Neural cell (in vitro differentiated cells): ENCODE measurements at regions not wholly inside any gene's neighbourhood (a gene's known extent, or its start where the extent isn't known, plus 50 kb on each side); places are given as distances from the start of the nearest gene placed in this dataset.

Source experiments
- H2AFZ ChIP-seq: fragments of 200-600, 300-800 bp; sonication (generic), shearing (Covaris generic); 2 replicates; pipeline ENCODE4 v1.6.0; 2014; ENCODE audit warnings: low read depth, mild to moderate bottlenecking, antibody characterized with exemption, low read length, moderate library complexity
- H3F3A ChIP-seq: fragments of 200-600 bp; shearing (Covaris generic); 2 replicates; pipeline ENCODE4 v1.6.1; 2016; ENCODE audit warnings: mild to moderate bottlenecking, moderate library complexity, mixed read lengths, antibody characterized with exemption, low read length; ENCODE audit not compliant: insufficient read depth, poor library complexity, severe bottlenecking
- H3K27ac ChIP-seq: fragments of 200-600, 300-800 bp; sonication (generic), shearing (Covaris generic); 2 replicates; pipeline ENCODE4 v1.5.1; 2014; ENCODE audit warnings: mild to moderate bottlenecking, low read length, moderate library complexity
- H3K27me3 ChIP-seq: fragments of 300-800, 200-600 bp; sonication (generic), shearing (Covaris generic); 2 replicates; pipeline ENCODE4 v1.6.0; 2014; ENCODE audit warnings: mild to moderate bottlenecking, low read depth, low read length, moderate library complexity; ENCODE audit not compliant: insufficient read depth
- H3K36me3 ChIP-seq: fragments of 300-800, 200-600 bp; sonication (generic), shearing (Covaris generic); 2 replicates; pipeline ENCODE4 v1.5.1; 2014; ENCODE audit warnings: mild to moderate bottlenecking, antibody characterized with exemption, low read length, moderate library complexity; ENCODE audit not compliant: insufficient read depth
- H3K4me2 ChIP-seq: fragments of 300-800, 200-600 bp; sonication (generic), shearing (Covaris generic); 2 replicates; pipeline ENCODE4 v1.6.0; 2014; ENCODE audit warnings: mild to moderate bottlenecking, low read length
- H3K4me3 ChIP-seq: fragments of 300-800, 200-600 bp; sonication (generic), shearing (Covaris generic); 2 replicates; pipeline ENCODE4 v1.5.1; 2014; ENCODE audit warnings: mild to moderate bottlenecking, low read length, moderate library complexity
- H3K79me2 ChIP-seq: fragments of 200-600 bp; shearing (Covaris generic); replicated peaks from 2 replicates; pipeline ENCODE4 v1.6.0; 2014; ENCODE audit warnings: mild to moderate bottlenecking, low read length, moderate library complexity; ENCODE audit not compliant: insufficient read depth
- H3K9ac ChIP-seq: fragments of 300-800, 200-600 bp; sonication (generic), shearing (Covaris generic); 2 replicates; pipeline ENCODE4 v1.6.1; 2016; ENCODE audit warnings: mild to moderate bottlenecking, low read length, mixed read lengths
- H3K9me2 ChIP-seq: fragments of 200-600 bp; shearing (Covaris generic); 2 replicates; pipeline ENCODE4 v1.6.1; 2016; ENCODE audit warnings: mild to moderate bottlenecking, low read length, mixed read lengths; ENCODE audit not compliant: insufficient read depth
- H3K9me3 ChIP-seq: fragments of 200-600, 300-800 bp; sonication (generic), shearing (Covaris generic); 2 replicates; pipeline ENCODE4 v1.6.1; 2016; ENCODE audit warnings: mild to moderate bottlenecking, mixed run types, low read length, moderate library complexity, mixed read lengths
- H4K20me1 ChIP-seq: fragments of 200-600 bp; shearing (Covaris generic); 2 replicates; pipeline ENCODE4 v1.6.1; 2016; ENCODE audit warnings: mild to moderate bottlenecking, mixed run types; ENCODE audit not compliant: insufficient read depth
- CTCF ChIP-seq: fragments of 450-650 bp; IDR thresholded peaks from 2 replicates; pipeline ENCODE4 v1.5.1; 2014; ENCODE audit warnings: antibody characterized with exemption, mild to moderate bottlenecking, moderate library complexity; ENCODE audit not compliant: poor library complexity, severe bottlenecking
- EP300 ChIP-seq: fragments of 450-650 bp; conservative IDR thresholded peaks from 2 replicates; pipeline ENCODE4 v1.6.1; 2014; ENCODE audit warnings: antibody characterized with exemption, mild to moderate bottlenecking, moderate library complexity; ENCODE audit not compliant: poor library complexity, severe bottlenecking
- EZH2 ChIP-seq: fragments of 200-600, 300-800 bp; shearing (Covaris generic), sonication (generic); IDR thresholded peaks from 2 replicates; pipeline ENCODE4 v1.6.1; 2014; ENCODE audit warnings: antibody characterized with exemption, low read length, borderline replicate concordance, mild to moderate bottlenecking; ENCODE audit not compliant: insufficient read depth, poor library complexity, severe bottlenecking
- MXI1 ChIP-seq: fragments of 450-650 bp; conservative IDR thresholded peaks from 2 replicates; pipeline ENCODE4 v1.6.1; 2014; ENCODE audit warnings: antibody characterized with exemption, mild to moderate bottlenecking; ENCODE audit not compliant: poor library complexity, severe bottlenecking
- POLR2AphosphoS5 ChIP-seq: IDR thresholded peaks from 2 replicates; pipeline ENCODE4 v1.6.1; 2012
- RAD21 ChIP-seq: fragments of 450-650 bp; conservative IDR thresholded peaks from 2 replicates; pipeline ENCODE4 v1.6.1; 2014; ENCODE audit warnings: antibody characterized with exemption, mild to moderate bottlenecking, moderate library complexity
- REST ChIP-seq: IDR thresholded peaks from 2 replicates; pipeline ENCODE4 v1.6.1; 2012; ENCODE audit warnings: borderline replicate concordance
- SMC3 ChIP-seq: fragments of 450-650 bp; conservative IDR thresholded peaks from 2 replicates; pipeline ENCODE4 v1.6.1; 2014; ENCODE audit warnings: antibody characterized with exemption, mild to moderate bottlenecking, moderate library complexity; ENCODE audit not compliant: poor library complexity
- TAF1 ChIP-seq: IDR thresholded peaks from 2 replicates; pipeline ENCODE4 v1.6.1; 2012; ENCODE audit warnings: low read depth

GRCh38 chr10:61350068-61350467 lies 103.1 kb downstream of the TMEM26 start:
- Histone ChIP-seq H3K9me3 (no peaks in the 10 kb centered on the region), H3K9ac (no peak overlapping the region), H3K9me2 (no peaks in the 10 kb centered on the region), H3K27ac (no peak overlapping the region), H2AFZ (no peak overlapping the region), H3K4me3 (no peak overlapping the region), H3K27me3 (no peaks in the 10 kb centered on the region), H3K79me2 (no peaks in the 10 kb centered on the region), H4K20me1 (no peaks in the 10 kb centered on the region), H3K4me2 (no peak overlapping the region), H3K36me3 (no peaks in the 10 kb centered on the region), H3F3A (no peaks in the 10 kb centered on the region)
- no peak for TF ChIP-seq MXI1
- no peak for TF ChIP-seq CTCF
- no peak for TF ChIP-seq RAD21
- TF ChIP-seq EP300 = no peak
- no peak for TF ChIP-seq EZH2
- TF ChIP-seq TAF1 = no peak
- TF ChIP-seq POLR2AphosphoS5 = no peak
- no peak for TF ChIP-seq REST
- TF ChIP-seq SMC3 = no peak

GRCh38 chr10:61346796-61347413 lies 106.3 kb downstream of the TMEM26 start:
- TF ChIP-seq RAD21 (no peak), POLR2AphosphoS5 (no peak), REST (no peak), EP300 (no peak), CTCF (no peak), MXI1 (no peak), EZH2 (no peak), TAF1 (no peak), SMC3 (no peak)

More at GRCh38 chr10:61346796-61347413, 106.3 kb downstream of the TMEM26 start:
- H3F3A ChIP-seq = no peaks in the 10 kb centered on the region
- H3K4me3 ChIP-seq = no peak overlapping the region
- no peaks in the 10 kb centered on the region for H4K20me1 ChIP-seq
- H3K9me2 ChIP-seq = no peaks in the 10 kb centered on the region
- no peaks in the 10 kb centered on the region for H3K27me3 ChIP-seq
- no peaks in the 10 kb centered on the region for H3K36me3 ChIP-seq
- no peak overlapping the region for H3K27ac ChIP-seq
- no peaks in the 10 kb centered on the region for H3K9me3 ChIP-seq
- no peak overlapping the region for H3K9ac ChIP-seq
- no peak overlapping the region for H2AFZ ChIP-seq
- H3K79me2 ChIP-seq = no peaks in the 10 kb centered on the region
- no peak overlapping the region for H3K4me2 ChIP-seq
